Smooth muscle cell (in vitro differentiated cells): ENCODE measurements at regions not wholly inside any gene's neighbourhood (a gene's known extent, or its start where the extent isn't known, plus 50 kb on each side); places are given as distances from the start of the nearest gene placed in this dataset.

Source experiments
- DNase-seq: peaks from one replicate; lab custom pipeline; 2025; ENCODE audit not compliant: unreplicated experiment; lab: John Stamatoyannopoulos, UW
- H2AFZ ChIP-seq: fragments of 200-600 bp; sonication (generic); 2 replicates; pipeline ENCODE4 v1.6.0; 2016; ENCODE audit warnings: antibody characterized with exemption, low read depth, mild to moderate bottlenecking
- H3F3A ChIP-seq: fragments of 200-600 bp; sonication (generic); 2 replicates; pipeline ENCODE4 v1.6.0; 2017; ENCODE audit warnings: antibody characterized with exemption, low read depth
- H3K27ac ChIP-seq: fragments of 200-600 bp; sonication (generic); 2 replicates; pipeline ENCODE4 v1.5.1; 2016; ENCODE audit warnings: low read depth, mild to moderate bottlenecking
- H3K27me3 ChIP-seq: fragments of 200-600 bp; sonication (generic); 2 replicates; pipeline ENCODE4 v1.6.1; 2016; ENCODE audit warnings: low read depth, mild to moderate bottlenecking
- H3K36me3 ChIP-seq: fragments of 200-600 bp; sonication (generic); 2 replicates; pipeline ENCODE4 v1.5.1; 2016; ENCODE audit warnings: low read depth
- H3K4me1 ChIP-seq: fragments of 200-600 bp; sonication (generic); 2 replicates; pipeline ENCODE4 v1.5.1; 2016; ENCODE audit warnings: low read depth
- H3K4me2 ChIP-seq: fragments of 200-600 bp; sonication (generic); 2 replicates; pipeline ENCODE4 v1.6.0; 2016; ENCODE audit warnings: mild to moderate bottlenecking
- H3K4me3 ChIP-seq: fragments of 200-600 bp; sonication (generic); 2 replicates; pipeline ENCODE4 v1.5.1; 2016; ENCODE audit warnings: mild to moderate bottlenecking
- H3K79me2 ChIP-seq: fragments of 200-600 bp; sonication (generic); 2 replicates; pipeline ENCODE4 v1.6.0; 2016; ENCODE audit warnings: low read depth, mild to moderate bottlenecking
- H3K9ac ChIP-seq: fragments of 200-600 bp; sonication (generic); 2 replicates; pipeline ENCODE4 v1.6.0; 2016; ENCODE audit warnings: low read depth
- H3K9me3 ChIP-seq: fragments of 200-600 bp; sonication (generic); replicated peaks from 2 replicates; pipeline ENCODE4 v1.5.1; 2016; ENCODE audit warnings: low read depth
- H4K20me1 ChIP-seq: fragments of 200-600 bp; sonication (generic); 2 replicates; pipeline ENCODE4 v1.6.0; 2016; ENCODE audit warnings: low read depth
- CTCF ChIP-seq: fragments of 200-600 bp; sonication (generic); IDR thresholded peaks from 2 replicates; pipeline ENCODE4 v1.5.1; 2017; ENCODE audit warnings: borderline replicate concordance, mild to moderate bottlenecking, antibody characterized with exemption; ENCODE audit not compliant: insufficient read depth, poor library complexity, severe bottlenecking
- WGBS: methylation state at CpG from one replicate; pipeline ENCODE4 v1.1.7; 2016; ENCODE audit warnings: low lambda C conversion rate; 5-methylcytosine and 5-hydroxymethylcytosine counted together

- H3K4me3 ChIP-seq: no peak overlapping the region
- H4K20me1 ChIP-seq: no peaks in the 10 kb centered on the region
- 94% methylated on average over 15 of the region's 15 CpGs for WGBS
- H3K36me3 ChIP-seq: no peaks in the 10 kb centered on the region
- H3K27ac ChIP-seq: no peak overlapping the region
- no peak overlapping the region for H3K9ac ChIP-seq
- no peak overlapping the region for H3K4me2 ChIP-seq
- H3K79me2 ChIP-seq: no peaks in the 10 kb centered on the region
- no peaks in the 10 kb centered on the region for H3K4me1 ChIP-seq
- DNase-seq: no peak
- H3K9me3 ChIP-seq: no peaks in the 10 kb centered on the region
- H3K27me3 ChIP-seq: no peaks in the 10 kb centered on the region
- no peak overlapping the region for H2AFZ ChIP-seq
- TF ChIP-seq CTCF: no peak
- no peaks in the 10 kb centered on the region for H3F3A ChIP-seq
These were observed 69.6 kb downstream of the RBFOX3 start for GRCh38 chr17:79541056-79541850.

GRCh38 chr17:79539944-79540705, 70.7 kb downstream of the RBFOX3 start:
- Histone ChIP-seq H3K36me3 (no peaks in the 10 kb centered on the region), H3K27ac (no peak overlapping the region), H4K20me1 (no peaks in the 10 kb centered on the region), H3K27me3 (no peaks in the 10 kb centered on the region), H2AFZ (no peak overlapping the region), H3K4me1 (no peaks in the 10 kb centered on the region), H3K9ac (no peak overlapping the region), H3F3A (no peaks in the 10 kb centered on the region), H3K4me3 (no peak overlapping the region), H3K79me2 (no peaks in the 10 kb centered on the region), H3K9me3 (no peaks in the 10 kb centered on the region), H3K4me2 (no peak overlapping the region)
- no peak for DNase-seq
- TF ChIP-seq CTCF: no peak
- 94% methylated on average over 25 of the region's 25 CpGs for WGBS

- Histone ChIP-seq H3K4me2 (no peak overlapping the region), H3K79me2 (no peaks in the 10 kb centered on the region), H3K36me3 (no peaks in the 10 kb centered on the region), H3F3A (no peaks in the 10 kb centered on the region), H3K4me1 (no peaks in the 10 kb centered on the region), H2AFZ (no peak overlapping the region), H3K4me3 (no peak overlapping the region), H4K20me1 (no peaks in the 10 kb centered on the region), H3K27me3 (no peaks in the 10 kb centered on the region), H3K27ac (no peak overlapping the region), H3K9me3 (no peaks in the 10 kb centered on the region), H3K9ac (no peak overlapping the region)
- WGBS: 90% methylated on average over 6 of the region's 6 CpGs
- no peak for DNase-seq
- no peak for TF ChIP-seq CTCF
These were observed 72.6 kb downstream of the RBFOX3 start for GRCh38 chr17:79538291-79538690.
